H9 (cell line): ENCODE measurements at regions not wholly inside any gene's neighbourhood (a gene's known extent, or its start where the extent isn't known, plus 50 kb on each side); places are given as distances from the start of the nearest gene placed in this dataset.

ENCODE experiments used
- DNase-seq: peaks from one replicate; pipeline ENCODE4 v3.0.0-alpha.2; 2017
- H2AFZ ChIP-seq: one replicate; pipeline ENCODE4 v1.6.1; 2013; ENCODE audit warnings: mild to moderate bottlenecking, low read length, control low read depth, moderate library complexity
- H2AK5ac ChIP-seq: 2 replicates; pipeline ENCODE4 v1.6.1; 2013; ENCODE audit warnings: low read length, control low read depth, mixed read lengths; ENCODE audit not compliant: insufficient read length
- H2BK120ac ChIP-seq: one replicate; pipeline ENCODE4 v1.6.1; 2013; ENCODE audit warnings: low read depth, mild to moderate bottlenecking, low read length, control low read depth, inconsistent platforms; ENCODE audit not compliant: poor library complexity, severe bottlenecking
- H2BK12ac ChIP-seq: 2 replicates; pipeline ENCODE4 v1.6.1; 2013; ENCODE audit warnings: low read length, control low read depth, mixed read lengths, low read depth; ENCODE audit not compliant: insufficient read length
- H2BK15ac ChIP-seq: 2 replicates; pipeline ENCODE4 v1.6.1; 2013; ENCODE audit warnings: low read depth, low read length, control low read depth
- H2BK20ac ChIP-seq: one replicate; pipeline ENCODE4 v1.6.1; 2013; ENCODE audit warnings: low read depth, mild to moderate bottlenecking, low read length, control low read depth, inconsistent platforms; ENCODE audit not compliant: poor library complexity, severe bottlenecking
- H2BK5ac ChIP-seq: 2 replicates; pipeline ENCODE4 v1.6.1; 2013; ENCODE audit warnings: low read length, control low read depth, mixed read lengths; ENCODE audit not compliant: insufficient read length
- H3K14ac ChIP-seq: 2 replicates; pipeline ENCODE4 v1.6.1; 2013; ENCODE audit warnings: low read length, control low read depth; ENCODE audit not compliant: insufficient read depth
- H3K18ac ChIP-seq: 2 replicates; pipeline ENCODE4 v1.6.1; 2013; ENCODE audit warnings: low read depth, mild to moderate bottlenecking, mixed read lengths, low read length, control low read depth; ENCODE audit not compliant: insufficient read length
- H3K23ac ChIP-seq: 2 replicates; pipeline ENCODE4 v1.6.1; 2013; ENCODE audit warnings: low read length, control low read depth, mixed read lengths, low read depth; ENCODE audit not compliant: insufficient read length
- H3K23me2 ChIP-seq: 2 replicates; pipeline ENCODE4 v1.6.1; 2013; ENCODE audit warnings: low read depth, mild to moderate bottlenecking, mixed read lengths, low read length, control low read depth; ENCODE audit not compliant: insufficient read length, poor library complexity, severe bottlenecking
- H3K27ac ChIP-seq: 2 replicates; pipeline ENCODE4 v1.5.1; 2013; ENCODE audit warnings: low read length, control low read depth, mixed read lengths, low read depth; ENCODE audit not compliant: insufficient read length
- H3K27me3 ChIP-seq: 2 replicates; pipeline ENCODE4 v1.6.1; 2013; ENCODE audit warnings: low read length, control low read depth, inconsistent platforms; ENCODE audit not compliant: insufficient read depth
- H3K4ac ChIP-seq: 2 replicates; pipeline ENCODE4 v1.6.1; 2013; ENCODE audit warnings: low read depth, mild to moderate bottlenecking, control low read depth, inconsistent platforms, low read length, moderate library complexity
- H3K4me1 ChIP-seq: 2 replicates; pipeline ENCODE4 v1.6.1; 2013; ENCODE audit warnings: low read length, control low read depth, inconsistent platforms; ENCODE audit not compliant: insufficient read depth
- H3K4me2 ChIP-seq: 2 replicates; pipeline ENCODE4 v1.6.1; 2013; ENCODE audit warnings: low read length, control low read depth, mixed read lengths; ENCODE audit not compliant: insufficient read length, insufficient read depth
- H3K56ac ChIP-seq: 2 replicates; pipeline ENCODE4 v1.6.1; 2013; ENCODE audit warnings: low read depth, mild to moderate bottlenecking, mixed read lengths, low read length, control low read depth; ENCODE audit not compliant: insufficient read length
- H3K79me1 ChIP-seq: 2 replicates; pipeline ENCODE4 v1.6.1; 2013; ENCODE audit warnings: low read depth, mild to moderate bottlenecking, moderate library complexity, low read length, control low read depth, inconsistent platforms; ENCODE audit not compliant: insufficient read depth, poor library complexity, severe bottlenecking
- H3K79me2 ChIP-seq: 2 replicates; pipeline ENCODE4 v1.6.1; 2013; ENCODE audit warnings: low read length, control low read depth, inconsistent platforms; ENCODE audit not compliant: insufficient read depth
- H3K9ac ChIP-seq: 2 replicates; pipeline ENCODE4 v1.6.1; 2013; ENCODE audit warnings: low read length, control low read depth, mixed read lengths; ENCODE audit not compliant: insufficient read length; ENCODE audit errors: extremely low read depth
- H3K9me3 ChIP-seq: one replicate; pipeline ENCODE4 v1.6.1; 2013; ENCODE audit warnings: low read depth, low read length, inconsistent platforms; ENCODE audit not compliant: control insufficient read depth
- H3T11ph ChIP-seq: one replicate; pipeline ENCODE4 v1.6.1; 2013; ENCODE audit warnings: mild to moderate bottlenecking, low read length, control low read depth, inconsistent platforms
- H4K20me1 ChIP-seq: one replicate; pipeline ENCODE4 v1.6.1; 2013; ENCODE audit not compliant: control insufficient read depth, insufficient read length, insufficient read depth
- H4K5ac ChIP-seq: 2 replicates; pipeline ENCODE4 v1.6.1; 2013; ENCODE audit warnings: low read depth, mild to moderate bottlenecking, mixed read lengths, low read length, control low read depth; ENCODE audit not compliant: insufficient read length
- H4K8ac ChIP-seq: replicated peaks from 2 replicates; pipeline ENCODE4 v1.6.1; 2013; ENCODE audit warnings: low read length, control low read depth, mixed read lengths, low read depth; ENCODE audit not compliant: insufficient read length
- H4K91ac ChIP-seq: 2 replicates; pipeline ENCODE4 v1.6.1; 2013; ENCODE audit warnings: low read depth, mild to moderate bottlenecking, moderate library complexity, mixed read lengths, low read length, control low read depth; ENCODE audit not compliant: insufficient read length
- H3K27ac Mint-ChIP-seq, 3 experiments: 2 replicates in 2 of 3; 3 replicates in 1 of 3; pipeline ENCODE4 v1.8.0; 2020 to 2021; ENCODE audit warnings: mixed read lengths in 3 of 3, mild to moderate bottlenecking in 1 of 3, moderate library complexity in 1 of 3
- H3K27me3 Mint-ChIP-seq: 2 replicates; pipeline ENCODE4 v1.8.0; 2021; ENCODE audit warnings: low read depth, mild to moderate bottlenecking, moderate library complexity, mixed read lengths
- H3K36me3 Mint-ChIP-seq, 3 experiments: 2 replicates in 2 of 3; 3 replicates in 1 of 3; pipeline ENCODE4 v1.8.0; 2020 to 2021; ENCODE audit warnings: low read depth in 3 of 3, mixed read lengths in 3 of 3; ENCODE audit not compliant: insufficient read depth in 1 of 3
- H3K4me1 Mint-ChIP-seq, 2 experiments: 2 replicates each; pipeline ENCODE4 v1.8.0; 2020; ENCODE audit warnings: mixed read lengths in 2 of 2
- H3K4me3 Mint-ChIP-seq, 2 experiments: 2 replicates in 1 of 2; 3 replicates in 1 of 2; pipeline ENCODE4 v1.8.0; 2020 to 2021; ENCODE audit warnings: mild to moderate bottlenecking in 2 of 2, mixed read lengths in 2 of 2, moderate library complexity in 1 of 2
- H3K9me3 Mint-ChIP-seq, 2 experiments: 2 replicates in 1 of 2; 3 replicates in 1 of 2; pipeline ENCODE4 v1.8.0; 2020; ENCODE audit warnings: mild to moderate bottlenecking in 2 of 2, mixed read lengths in 2 of 2, moderate library complexity in 1 of 2
- CTCF ChIP-seq: fragments of 200-600 bp; sonication (generic); conservative IDR thresholded peaks from 3 replicates; pipeline ENCODE4 v1.8.0; 2021; ENCODE audit warnings: antibody characterized with exemption, mild to moderate bottlenecking
- WGBS: extraction: QIAGEN DNeasy Blood & Tissue Kit; methylation state at CpG from one replicate; pipeline ENCODE4 v1.1.7; 2013; ENCODE audit warnings: missing lambda C conversion rate, low lambda C conversion rate, mixed read lengths; ENCODE audit not compliant: insufficient read length; ENCODE audit errors: extremely low coverage; 5-methylcytosine and 5-hydroxymethylcytosine counted together

GRCh38 chr3:45302470-45302869 is 76.4 kb upstream of the TMEM158 start:
- H4K91ac ChIP-seq: no peak overlapping the region
- no peaks in the 10 kb centered on the region for H3K27me3 ChIP-seq
- no peaks in the 10 kb centered on the region for H3K79me2 ChIP-seq
- no peak overlapping the region for H2AK5ac ChIP-seq
- H4K8ac ChIP-seq: no peak overlapping the region
- no peak for TF ChIP-seq CTCF
- no peak overlapping the region for H3K23ac ChIP-seq
- H4K5ac ChIP-seq: no peak overlapping the region
- H3K27ac Mint-ChIP-seq: no peak overlapping the region
- no peak overlapping the region for H3K56ac ChIP-seq
- H3K18ac ChIP-seq: no peak overlapping the region
- H2BK15ac ChIP-seq: no peak overlapping the region
- peaks cover 30% of the 10 kb centered on the region in 2 experiments for H3K9me3 Mint-ChIP-seq
- no peak overlapping the region for H3K27ac ChIP-seq
- H3K4me1 ChIP-seq: no peaks in the 10 kb centered on the region
- H3K4ac ChIP-seq: no peak overlapping the region
- H2BK12ac ChIP-seq: no peak overlapping the region
- H3K4me3 Mint-ChIP-seq: no peak overlapping the region
- no peak overlapping the region for H2BK20ac ChIP-seq
- H3K27me3 Mint-ChIP-seq: peaks cover 16% of the 10 kb centered on the region
- H3K9ac ChIP-seq: no peak overlapping the region
- no peaks in the 10 kb centered on the region for H3K9me3 ChIP-seq
- H2BK5ac ChIP-seq: no peak overlapping the region
- no peaks in the 10 kb centered on the region for H3K4me1 Mint-ChIP-seq
- WGBS: no CpG with 5 or more reads among the region's 1 CpG
- H3T11ph ChIP-seq: no peak overlapping the region
- H2AFZ ChIP-seq: no peak overlapping the region
- H2BK120ac ChIP-seq: no peak overlapping the region
- no peak overlapping the region for H3K4me2 ChIP-seq
- DNase-seq: no peak
- no peak overlapping the region for H3K14ac ChIP-seq
- no peaks in the 10 kb centered on the region for H3K23me2 ChIP-seq
- no peaks in the 10 kb centered on the region for H4K20me1 ChIP-seq
- H3K79me1 ChIP-seq: no peaks in the 10 kb centered on the region
- H3K36me3 Mint-ChIP-seq: peaks cover 12 to 27% (median 14%) of the 10 kb centered on the region in 3 experiments
